HEK293 (cell line): ENCODE measurements at regions not wholly inside any gene's neighbourhood (a gene's known extent, or its start where the extent isn't known, plus 50 kb on each side); places are given as distances from the start of the nearest gene placed in this dataset.

Source experiments
- BCL11B ChIP-seq: fragments of 450-650 bp; formaldehyde crosslinking; IDR thresholded peaks from 2 replicates; pipeline ENCODE4 v1.5.1; 2016; ENCODE audit warnings: low read depth, missing biosample characterization, missing genetic modification characterization
- BCL6B ChIP-seq: fragments of 450-650 bp; formaldehyde crosslinking; IDR thresholded peaks from 2 replicates; pipeline ENCODE4 v1.5.1; 2017; ENCODE audit warnings: missing biosample characterization, missing genetic modification characterization
- IKZF3 ChIP-seq: fragments of 450-650 bp; IDR thresholded peaks from 2 replicates; pipeline ENCODE4 v1.5.0; 2018; ENCODE audit warnings: missing biosample characterization, mild to moderate bottlenecking, missing genetic modification characterization, moderate library complexity
- INSM2 ChIP-seq: fragments of 450-650 bp; formaldehyde crosslinking; IDR thresholded peaks from 2 replicates; pipeline ENCODE4 v1.5.1; 2016; ENCODE audit warnings: missing biosample characterization, missing genetic modification characterization
- MEIS1 ChIP-seq: sonication (generic); formaldehyde crosslinking; IDR thresholded peaks from 2 replicates; pipeline ENCODE4 v1.8.1; 2022; ENCODE audit warnings: missing genetic modification reagents, mild to moderate bottlenecking, borderline replicate concordance
- MZF1 ChIP-seq: fragments of 450-650 bp; formaldehyde crosslinking; IDR thresholded peaks from 2 replicates; pipeline ENCODE4 v1.5.1; 2017; ENCODE audit warnings: missing biosample characterization, missing genetic modification characterization, borderline replicate concordance
- PATZ1 ChIP-seq: fragments of 450-650 bp; formaldehyde crosslinking; IDR thresholded peaks from 2 replicates; pipeline ENCODE4 v1.5.1; 2016; ENCODE audit warnings: missing biosample characterization, missing genetic modification characterization
- PRDM1 ChIP-seq: fragments of 450-650 bp; formaldehyde crosslinking; IDR thresholded peaks from 2 replicates; pipeline ENCODE4; 2016; ENCODE audit warnings: missing biosample characterization, missing genetic modification characterization
- YY2 ChIP-seq: fragments of 450-650 bp; formaldehyde crosslinking; IDR thresholded peaks from 2 replicates; pipeline ENCODE4 v1.5.1; 2016; ENCODE audit warnings: missing biosample characterization, missing genetic modification characterization
- ZFP41 ChIP-seq: fragments of 450-650 bp; formaldehyde crosslinking; IDR thresholded peaks from 2 replicates; pipeline ENCODE4 v1.5.1; 2016; ENCODE audit warnings: missing biosample characterization, missing genetic modification characterization, borderline replicate concordance
- ZIC2 ChIP-seq: fragments of 450-650 bp; formaldehyde crosslinking; IDR thresholded peaks from 2 replicates; pipeline ENCODE4 v1.5.1; 2016; ENCODE audit warnings: missing biosample characterization, missing genetic modification characterization
- ZNF133 ChIP-seq: fragments of 450-650 bp; formaldehyde crosslinking; IDR thresholded peaks from 2 replicates; pipeline ENCODE4 v1.5.1; 2016; ENCODE audit warnings: missing biosample characterization, missing genetic modification characterization
- ZNF146 ChIP-seq: fragments of 450-650 bp; formaldehyde crosslinking; IDR thresholded peaks from 2 replicates; pipeline ENCODE4 v1.5.1; 2016; ENCODE audit warnings: missing biosample characterization, missing genetic modification characterization
- ZNF175 ChIP-seq: fragments of 450-650 bp; formaldehyde crosslinking; IDR thresholded peaks from 2 replicates; pipeline ENCODE4 v1.5.1; 2016; ENCODE audit warnings: missing biosample characterization, missing genetic modification characterization
- ZNF239 ChIP-seq: fragments of 450-650 bp; formaldehyde crosslinking; IDR thresholded peaks from 2 replicates; pipeline ENCODE4 v1.5.1; 2016; ENCODE audit warnings: missing biosample characterization, missing genetic modification characterization
- ZNF274 ChIP-seq, 2 experiments: fragments of 200-500 bp in 1 of 2; fragments of 450-650 bp in 1 of 2; sonication (Bioruptor generic) in 1 of 2; formaldehyde crosslinking in 1 of 2; IDR thresholded peaks; 2 replicates each; pipeline versions ENCODE4 v1.5.1 to v1.6.1; 2014 to 2016; ENCODE audit warnings: borderline replicate concordance in 1 of 2, inconsistent platforms in 1 of 2, low read length in 1 of 2, missing biosample characterization in 1 of 2, missing genetic modification characterization in 1 of 2
- ZNF354C ChIP-seq: fragments of 450-650 bp; formaldehyde crosslinking; IDR thresholded peaks from 2 replicates; pipeline ENCODE4 v1.5.1; 2016; ENCODE audit warnings: missing biosample characterization, missing genetic modification characterization, low read depth, borderline replicate concordance
- ZNF366 ChIP-seq: fragments of 450-650 bp; formaldehyde crosslinking; conservative IDR thresholded peaks from 2 replicates; pipeline ENCODE4 v1.5.1; 2016; ENCODE audit warnings: missing biosample characterization, missing genetic modification characterization
- ZNF433 ChIP-seq: fragments of 450-650 bp; formaldehyde crosslinking; IDR thresholded peaks from 2 replicates; pipeline ENCODE4 v1.5.1; 2016; ENCODE audit warnings: missing biosample characterization, missing genetic modification characterization, low read depth
- ZNF473 ChIP-seq: fragments of 450-650 bp; formaldehyde crosslinking; IDR thresholded peaks from 2 replicates; pipeline ENCODE4 v1.5.1; 2017; ENCODE audit warnings: missing biosample characterization, missing genetic modification characterization
- ZNF501 ChIP-seq: fragments of 450-650 bp; formaldehyde crosslinking; IDR thresholded peaks from 2 replicates; pipeline ENCODE4 v1.5.1; 2016; ENCODE audit warnings: missing biosample characterization, missing genetic modification characterization
- ZNF596 ChIP-seq: fragments of 450-650 bp; IDR thresholded peaks from 2 replicates; pipeline ENCODE4 v1.5.0; 2018; ENCODE audit warnings: missing biosample characterization, mild to moderate bottlenecking, missing genetic modification characterization, moderate library complexity
- ZNF610 ChIP-seq: fragments of 450-650 bp; formaldehyde crosslinking; IDR thresholded peaks from 2 replicates; pipeline ENCODE4 v1.5.1; 2016; ENCODE audit warnings: missing biosample characterization, missing genetic modification characterization, borderline replicate concordance
- ZNF639 ChIP-seq: fragments of 450-650 bp; formaldehyde crosslinking; IDR thresholded peaks from 2 replicates; pipeline ENCODE4 v1.5.1; 2016; ENCODE audit warnings: missing biosample characterization, missing genetic modification characterization
- ZNF670 ChIP-seq: fragments of 450-650 bp; formaldehyde crosslinking; IDR thresholded peaks from 2 replicates; pipeline ENCODE4 v1.5.1; 2016; ENCODE audit warnings: missing biosample characterization, missing genetic modification characterization, low read depth
- ZNF76 ChIP-seq: fragments of 450-650 bp; formaldehyde crosslinking; IDR thresholded peaks from 2 replicates; pipeline ENCODE4; 2016; ENCODE audit warnings: low read depth, missing biosample characterization, missing genetic modification characterization, borderline replicate concordance
- ZNF843 ChIP-seq: fragments of 450-650 bp; formaldehyde crosslinking; IDR thresholded peaks from 2 replicates; pipeline ENCODE4 v1.5.1; 2016; ENCODE audit warnings: missing biosample characterization, missing genetic modification characterization
- TF ChIP-seq, protein P1 (sequence below): fragments of 450-650 bp; formaldehyde crosslinking; IDR thresholded peaks from 2 replicates; pipeline ENCODE4 v1.5.1; 2017; ENCODE audit warnings: missing biosample characterization, missing genetic modification characterization
- TF ChIP-seq, protein P2 (sequence below): fragments of 450-650 bp; formaldehyde crosslinking; IDR thresholded peaks from 2 replicates; pipeline ENCODE4 v1.5.1; 2016; ENCODE audit warnings: missing biosample characterization, missing genetic modification characterization
- TF ChIP-seq, protein P3 (sequence below): fragments of 450-650 bp; formaldehyde crosslinking; IDR thresholded peaks from 2 replicates; pipeline ENCODE4 v1.5.1; 2016; ENCODE audit warnings: missing biosample characterization, missing genetic modification characterization

GRCh38 chrX:55151199-55151598 lies 62.4 kb downstream of the PAGE2 start (continued):
- TF ChIP-seq, protein P1, sequence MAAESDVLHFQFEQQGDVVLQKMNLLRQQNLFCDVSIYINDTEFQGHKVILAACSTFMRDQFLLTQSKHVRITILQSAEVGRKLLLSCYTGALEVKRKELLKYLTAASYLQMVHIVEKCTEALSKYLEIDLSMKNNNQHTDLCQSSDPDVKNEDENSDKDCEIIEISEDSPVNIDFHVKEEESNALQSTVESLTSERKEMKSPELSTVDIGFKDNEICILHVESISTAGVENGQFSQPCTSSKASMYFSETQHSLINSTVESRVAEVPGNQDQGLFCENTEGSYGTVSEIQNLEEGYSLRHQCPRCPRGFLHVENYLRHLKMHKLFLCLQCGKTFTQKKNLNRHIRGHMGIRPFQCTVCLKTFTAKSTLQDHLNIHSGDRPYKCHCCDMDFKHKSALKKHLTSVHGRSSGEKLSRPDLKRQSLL (tag by site-specific recombination) = peak; percentile 70
- no peak for TF ChIP-seq ZNF76 (tag by site-specific recombination)
- no peak for TF ChIP-seq PATZ1
- no peak for TF ChIP-seq ZNF501 (tag by site-specific recombination)
- peak; percentile 65 for TF ChIP-seq IKZF3 (tag by site-specific recombination)
- TF ChIP-seq ZNF146 = no peak
- no peak for TF ChIP-seq ZNF433 (tag by site-specific recombination)
- no peak for TF ChIP-seq BCL11B
- peak; percentile 81 for TF ChIP-seq ZNF596 (tag by site-specific recombination)
- TF ChIP-seq ZNF175 = no peak
- TF ChIP-seq ZFP41 (tag by site-specific recombination) = no peak
- TF ChIP-seq ZNF473 = no peak
- no peak for TF ChIP-seq MEIS1 (CRISPR knock-in tag)
- no peak for TF ChIP-seq ZNF366 (tag by site-specific recombination)
- TF ChIP-seq ZIC2 = no peak
- TF ChIP-seq, protein P2, sequence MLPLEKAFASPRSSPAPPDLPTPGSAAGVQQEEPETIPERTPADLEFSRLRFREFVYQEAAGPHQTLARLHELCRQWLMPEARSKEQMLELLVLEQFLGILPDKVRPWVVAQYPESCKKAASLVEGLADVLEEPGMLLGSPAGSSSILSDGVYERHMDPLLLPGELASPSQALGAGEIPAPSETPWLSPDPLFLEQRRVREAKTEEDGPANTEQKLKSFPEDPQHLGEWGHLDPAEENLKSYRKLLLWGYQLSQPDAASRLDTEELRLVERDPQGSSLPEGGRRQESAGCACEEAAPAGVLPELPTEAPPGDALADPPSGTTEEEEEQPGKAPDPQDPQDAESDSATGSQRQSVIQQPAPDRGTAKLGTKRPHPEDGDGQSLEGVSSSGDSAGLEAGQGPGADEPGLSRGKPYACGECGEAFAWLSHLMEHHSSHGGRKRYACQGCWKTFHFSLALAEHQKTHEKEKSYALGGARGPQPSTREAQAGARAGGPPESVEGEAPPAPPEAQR (tag by site-specific recombination) = no peak
- TF ChIP-seq, protein P3, sequence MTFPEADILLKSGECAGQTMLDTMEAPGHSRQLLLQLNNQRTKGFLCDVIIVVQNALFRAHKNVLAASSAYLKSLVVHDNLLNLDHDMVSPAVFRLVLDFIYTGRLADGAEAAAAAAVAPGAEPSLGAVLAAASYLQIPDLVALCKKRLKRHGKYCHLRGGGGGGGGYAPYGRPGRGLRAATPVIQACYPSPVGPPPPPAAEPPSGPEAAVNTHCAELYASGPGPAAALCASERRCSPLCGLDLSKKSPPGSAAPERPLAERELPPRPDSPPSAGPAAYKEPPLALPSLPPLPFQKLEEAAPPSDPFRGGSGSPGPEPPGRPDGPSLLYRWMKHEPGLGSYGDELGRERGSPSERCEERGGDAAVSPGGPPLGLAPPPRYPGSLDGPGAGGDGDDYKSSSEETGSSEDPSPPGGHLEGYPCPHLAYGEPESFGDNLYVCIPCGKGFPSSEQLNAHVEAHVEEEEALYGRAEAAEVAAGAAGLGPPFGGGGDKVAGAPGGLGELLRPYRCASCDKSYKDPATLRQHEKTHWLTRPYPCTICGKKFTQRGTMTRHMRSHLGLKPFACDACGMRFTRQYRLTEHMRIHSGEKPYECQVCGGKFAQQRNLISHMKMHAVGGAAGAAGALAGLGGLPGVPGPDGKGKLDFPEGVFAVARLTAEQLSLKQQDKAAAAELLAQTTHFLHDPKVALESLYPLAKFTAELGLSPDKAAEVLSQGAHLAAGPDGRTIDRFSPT (tag by site-specific recombination) = peak; percentile 55; the same call in 1 of the 2 replicates
- no peak for TF ChIP-seq PRDM1 (tag by site-specific recombination)
- no peak for TF ChIP-seq ZNF274 (IDR thresholded peaks at IDR 0.05; ENCODE audit: low read length)
- TF ChIP-seq ZNF274 (tag by site-specific recombination; IDR thresholded peaks at IDR 0.05; ENCODE audit: borderline replicate concordance) = no peak
- peak; percentile 95 for TF ChIP-seq ZNF843 (tag by site-specific recombination)
- TF ChIP-seq ZNF670 (tag by site-specific recombination) = no peak
- no peak for TF ChIP-seq ZNF639 (tag by site-specific recombination)
- no peak for TF ChIP-seq ZNF133 (tag by site-specific recombination)
- TF ChIP-seq MZF1 (tag by site-specific recombination) = peak; percentile 66; the same call in 1 of the 2 replicates
- no peak for TF ChIP-seq YY2
- TF ChIP-seq ZNF354C (tag by site-specific recombination) = no peak
- no peak for TF ChIP-seq ZNF239 (tag by site-specific recombination)
- no peak for TF ChIP-seq BCL6B (tag by site-specific recombination)
- TF ChIP-seq INSM2 (tag by site-specific recombination) = peak; percentile 39; the same call in 1 of the 2 replicates
- TF ChIP-seq ZNF610 (tag by site-specific recombination) = no peak
